ENCODE measurements at regions not wholly inside any gene's neighbourhood (a gene's known extent, or its start where the extent isn't known, plus 50 kb on each side); places are given as distances from the start of the nearest gene placed in this dataset.

DNA sequence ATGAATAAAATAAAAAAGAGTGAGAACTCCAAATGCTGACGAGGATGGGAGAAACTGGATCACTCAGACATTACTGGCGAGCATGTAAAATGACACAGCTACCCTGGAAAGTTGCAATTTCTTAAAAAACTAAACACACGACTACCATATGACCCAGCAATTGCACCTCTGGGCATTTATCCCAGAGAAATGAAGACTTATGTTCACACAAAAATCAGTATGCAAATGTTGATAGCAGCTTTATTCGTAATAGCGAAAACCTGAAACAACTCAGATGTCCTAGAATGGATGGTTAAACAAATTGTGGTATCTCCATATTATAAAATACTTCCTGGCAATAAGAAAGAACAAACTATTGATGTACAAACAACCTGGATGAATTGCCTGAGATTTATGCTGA is 357.2 kb upstream of the ASIC2 start:
- BruUV-seq (replicated peaks): no TSS peak
- TF ChIP-seq, protein P1, sequence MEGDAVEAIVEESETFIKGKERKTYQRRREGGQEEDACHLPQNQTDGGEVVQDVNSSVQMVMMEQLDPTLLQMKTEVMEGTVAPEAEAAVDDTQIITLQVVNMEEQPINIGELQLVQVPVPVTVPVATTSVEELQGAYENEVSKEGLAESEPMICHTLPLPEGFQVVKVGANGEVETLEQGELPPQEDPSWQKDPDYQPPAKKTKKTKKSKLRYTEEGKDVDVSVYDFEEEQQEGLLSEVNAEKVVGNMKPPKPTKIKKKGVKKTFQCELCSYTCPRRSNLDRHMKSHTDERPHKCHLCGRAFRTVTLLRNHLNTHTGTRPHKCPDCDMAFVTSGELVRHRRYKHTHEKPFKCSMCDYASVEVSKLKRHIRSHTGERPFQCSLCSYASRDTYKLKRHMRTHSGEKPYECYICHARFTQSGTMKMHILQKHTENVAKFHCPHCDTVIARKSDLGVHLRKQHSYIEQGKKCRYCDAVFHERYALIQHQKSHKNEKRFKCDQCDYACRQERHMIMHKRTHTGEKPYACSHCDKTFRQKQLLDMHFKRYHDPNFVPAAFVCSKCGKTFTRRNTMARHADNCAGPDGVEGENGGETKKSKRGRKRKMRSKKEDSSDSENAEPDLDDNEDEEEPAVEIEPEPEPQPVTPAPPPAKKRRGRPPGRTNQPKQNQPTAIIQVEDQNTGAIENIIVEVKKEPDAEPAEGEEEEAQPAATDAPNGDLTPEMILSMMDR (conservative IDR thresholded peaks at IDR 0.05; ENCODE audit: low read depth, low read length): no peak
- TF ChIP-seq EZH2 (IDR thresholded peaks at IDR 0.05; ENCODE audit: borderline replicate concordance, low read depth, low read length, poor library complexity, severe bottlenecking): no peak
- Histone ChIP-seq H3K4me3 (ENCODE audit: low read depth, low read length, poor library complexity, severe bottlenecking) (no peak overlapping the region), H3K27me3 (replicated peaks; ENCODE audit: insufficient read depth, low read depth, low read length, poor library complexity) (no peaks in the 10 kb centered on the region), H3K4me1 (ENCODE audit: insufficient read depth, low read length, poor library complexity, severe bottlenecking) (no peaks in the 10 kb centered on the region), H3K27ac (ENCODE audit: low read depth, low read length, poor library complexity, severe bottlenecking) (no peak overlapping the region), H3K36me3 (ENCODE audit: insufficient read depth, low read length, poor library complexity, severe bottlenecking) (no peaks in the 10 kb centered on the region), H3K9me3 (ENCODE audit: low read depth, low read length, poor library complexity, severe bottlenecking) (no peaks in the 10 kb centered on the region)
- ChIA-PET CTCF (no interaction called here), POLR2A (ENCODE audit: low non-redundant PET) (no interaction called here)
- DNase-seq (ENCODE audit: low spot score): no peak
- intact Hi-C loops (cut with micrococcal nuclease; ENCODE audit: unreplicated experiment): no loop called here

DNA sequence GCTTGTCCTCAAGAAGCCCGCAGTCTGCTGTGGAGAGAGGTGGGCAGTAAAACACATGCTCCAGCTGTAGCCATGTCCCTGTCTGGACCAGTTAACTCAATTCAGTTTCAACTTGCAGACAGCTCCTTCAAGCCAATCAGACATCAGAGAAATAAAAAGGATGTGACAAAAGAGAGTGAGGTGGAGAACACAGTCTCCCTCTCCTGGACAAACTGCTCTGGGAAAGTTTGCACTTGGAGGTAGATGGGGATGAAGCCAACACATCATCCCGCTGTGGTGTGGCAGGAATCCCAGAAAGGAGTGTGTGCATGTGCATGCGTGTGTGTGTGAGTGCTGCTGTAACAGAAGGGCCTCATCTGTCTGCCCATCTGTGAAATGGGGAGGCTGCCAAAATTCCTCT is 358.6 kb upstream of the ASIC2 start:
- Histone ChIP-seq H3K36me3 (ENCODE audit: insufficient read depth, low read length, poor library complexity, severe bottlenecking) (no peaks in the 10 kb centered on the region), H3K27me3 (replicated peaks; ENCODE audit: insufficient read depth, low read depth, low read length, poor library complexity) (no peaks in the 10 kb centered on the region), H3K4me1 (ENCODE audit: insufficient read depth, low read length, poor library complexity, severe bottlenecking) (no peaks in the 10 kb centered on the region), H3K9me3 (ENCODE audit: low read depth, low read length, poor library complexity, severe bottlenecking) (no peaks in the 10 kb centered on the region), H3K4me3 (ENCODE audit: low read depth, low read length, poor library complexity, severe bottlenecking) (no peak overlapping the region), H3K27ac (ENCODE audit: low read depth, low read length, poor library complexity, severe bottlenecking) (no peak overlapping the region)
- CTCF ChIA-PET: no interaction called here
- DNase-seq (ENCODE audit: low spot score): peak; percentile 1
- intact Hi-C loops (cut with micrococcal nuclease; ENCODE audit: unreplicated experiment): no loop called here
- TF ChIP-seq EZH2 (IDR thresholded peaks at IDR 0.05; ENCODE audit: borderline replicate concordance, low read depth, low read length, poor library complexity, severe bottlenecking): no peak
- TF ChIP-seq, protein P1 (conservative IDR thresholded peaks at IDR 0.05; ENCODE audit: low read depth, low read length): 0 out of 2 replicates have a peak, but pooled peaks have one; percentile 15
- BruUV-seq (replicated peaks): no TSS peak
- POLR2A ChIA-PET (ENCODE audit: low non-redundant PET): no interaction called here

DNA sequence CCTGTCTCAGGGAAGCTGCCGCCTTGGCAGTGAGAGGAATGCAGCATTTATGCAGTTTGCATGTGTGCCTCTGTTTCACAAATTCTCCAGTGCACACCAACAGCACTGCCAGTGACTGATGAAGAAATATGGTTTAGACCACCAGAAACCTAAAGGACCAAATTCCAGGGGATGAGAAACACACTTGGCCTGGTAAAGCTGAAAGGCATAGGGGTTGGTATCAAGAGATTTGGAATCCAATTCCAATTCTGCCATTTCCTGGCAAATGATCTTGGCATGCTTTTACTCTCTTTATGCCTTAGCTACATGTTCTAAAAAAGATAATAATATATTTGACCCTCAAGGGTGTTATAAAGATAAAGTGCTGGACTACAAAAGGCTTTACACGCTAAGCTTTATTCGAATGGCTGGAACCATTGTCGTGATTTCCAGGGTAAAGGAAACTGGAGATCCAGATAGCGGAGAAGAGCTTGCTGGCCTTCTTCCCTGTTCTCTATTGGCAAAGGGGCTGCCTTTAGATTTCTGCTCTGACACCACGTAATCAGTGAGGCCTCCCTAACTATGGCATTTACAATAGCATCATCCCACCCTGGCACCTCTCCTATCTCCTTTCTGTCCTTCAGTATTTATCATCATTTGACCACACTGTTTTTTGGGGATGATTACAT is 359.8 kb upstream of the ASIC2 start:
- intact Hi-C loops (cut with micrococcal nuclease; ENCODE audit: unreplicated experiment): no loop called here
- H3K4me3 ChIP-seq (ENCODE audit: low read depth, low read length, poor library complexity, severe bottlenecking): no peak overlapping the region
- POLR2A ChIA-PET (ENCODE audit: low non-redundant PET): no interaction called here

More for the DNA sequence above, 359.8 kb upstream of the ASIC2 start:
- H3K4me1 ChIP-seq (ENCODE audit: insufficient read depth, low read length, poor library complexity, severe bottlenecking): no peaks in the 10 kb centered on the region
- H3K9me3 ChIP-seq (ENCODE audit: low read depth, low read length, poor library complexity, severe bottlenecking): no peaks in the 10 kb centered on the region
- BruUV-seq (replicated peaks): no TSS peak
- TF ChIP-seq, protein P1 (conservative IDR thresholded peaks at IDR 0.05; ENCODE audit: low read depth, low read length): no peak
- TF ChIP-seq EZH2 (IDR thresholded peaks at IDR 0.05; ENCODE audit: borderline replicate concordance, low read depth, low read length, poor library complexity, severe bottlenecking): no peak
- H3K36me3 ChIP-seq (ENCODE audit: insufficient read depth, low read length, poor library complexity, severe bottlenecking): no peaks in the 10 kb centered on the region
- no peaks in the 10 kb centered on the region for H3K27me3 ChIP-seq (replicated peaks; ENCODE audit: insufficient read depth, low read depth, low read length, poor library complexity)
- H3K27ac ChIP-seq (ENCODE audit: low read depth, low read length, poor library complexity, severe bottlenecking): no peak overlapping the region
- CTCF ChIA-PET: no interaction called here
- DNase-seq (ENCODE audit: low spot score): no peak
